HEK293 (cell line): ENCODE measurements at regions not wholly inside any gene's neighbourhood (a gene's known extent, or its start where the extent isn't known, plus 50 kb on each side); places are given as distances from the start of the nearest gene placed in this dataset.

Experiments used
- CTCF ChIA-PET: fragments of 350-600 bp; formaldehyde crosslinking; extraction: SDS; loops from one replicate; lab custom pipeline; 2021; ENCODE audit warnings: antibody characterized with exemption; lab: Yijun Ruan, JAX
- POLR2A ChIA-PET: fragments of 300-600 bp; formaldehyde crosslinking; extraction: SDS; loops from one replicate; lab custom pipeline; 2020; ENCODE audit warnings: antibody characterized with exemption, inconsistent platforms; lab: Yijun Ruan, JAX
- H3K27ac ChIP-seq: fragments of 200-500 bp; sonication (Bioruptor generic); 2 replicates; pipeline ENCODE4 v1.5.1; 2014; ENCODE audit warnings: low read depth, low read length, control low read depth, inconsistent platforms; ENCODE audit errors: extremely low read depth
- H3K36me3 ChIP-seq, 2 experiments: fragments of 200-500 bp in 1 of 2; sonication (Bioruptor generic) in 1 of 2; 1 replicate in 1 of 2; 2 replicates in 1 of 2; pipeline ENCODE4 v1.5.1; 2014 to 2017; ENCODE audit warnings: inconsistent platforms in 2 of 2, low read length in 2 of 2; ENCODE audit not compliant: control insufficient read depth in 2 of 2, insufficient read depth in 1 of 2
- H3K4me1 ChIP-seq: fragments of 200-500 bp; sonication (Bioruptor generic); 2 replicates; pipeline ENCODE4 v1.5.1; 2014; ENCODE audit warnings: mild to moderate bottlenecking, low read length, inconsistent platforms; ENCODE audit not compliant: control insufficient read depth, insufficient read depth
- H3K4me3 ChIP-seq: 2 replicates; pipeline ENCODE4 v1.5.1; 2011; ENCODE audit warnings: low read depth, mild to moderate bottlenecking, control low read depth, low read length, moderate library complexity
- H3K9me3 ChIP-seq: fragments of 200-500 bp; sonication (Bioruptor generic); 2 replicates; pipeline ENCODE4 v1.5.1; 2014; ENCODE audit warnings: low read depth, low read length, inconsistent platforms; ENCODE audit not compliant: control insufficient read depth, insufficient read depth
- TF ChIP-seq, protein P1 (sequence below): fragments of 450-650 bp; formaldehyde crosslinking; IDR thresholded peaks from 2 replicates; pipeline ENCODE4 v1.5.1; 2016; ENCODE audit warnings: missing biosample characterization, missing genetic modification characterization
- TF ChIP-seq, protein P2 (sequence below): fragments of 450-650 bp; formaldehyde crosslinking; IDR thresholded peaks from 2 replicates; pipeline ENCODE4 v1.5.1; 2016; ENCODE audit warnings: missing biosample characterization, missing genetic modification characterization

DNA sequence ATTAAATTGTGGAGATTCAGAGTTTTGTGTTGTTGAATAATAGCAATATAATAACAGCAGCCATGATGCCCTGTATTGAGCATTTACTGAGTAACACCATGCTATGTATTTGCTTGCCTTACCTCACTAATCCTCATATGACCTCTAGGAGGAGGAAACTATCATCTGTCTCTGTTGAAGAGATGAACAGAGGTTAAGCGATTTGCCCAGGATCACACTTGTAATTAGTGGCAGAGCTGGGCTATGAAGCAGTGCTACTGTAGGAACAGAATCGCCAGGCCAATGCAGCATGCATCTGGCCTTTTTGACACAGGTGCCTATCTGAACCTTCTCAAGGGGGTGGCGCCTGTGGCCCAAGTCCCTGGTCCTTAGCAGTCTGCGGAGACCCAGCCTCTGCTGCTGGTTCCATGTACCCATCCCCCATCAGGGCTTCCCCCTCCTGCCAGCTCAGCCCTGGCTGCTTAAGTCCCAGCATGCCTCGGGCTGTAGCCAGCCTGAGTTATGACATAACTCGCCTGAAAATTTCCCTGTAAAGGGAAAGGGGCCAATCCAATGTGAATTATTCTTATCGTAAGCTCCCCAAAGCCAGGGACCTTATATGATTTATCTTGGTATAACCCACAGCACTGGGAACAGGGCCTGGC is 50.4 kb upstream of the HS3ST2 start:
- TF ChIP-seq, protein P1, sequence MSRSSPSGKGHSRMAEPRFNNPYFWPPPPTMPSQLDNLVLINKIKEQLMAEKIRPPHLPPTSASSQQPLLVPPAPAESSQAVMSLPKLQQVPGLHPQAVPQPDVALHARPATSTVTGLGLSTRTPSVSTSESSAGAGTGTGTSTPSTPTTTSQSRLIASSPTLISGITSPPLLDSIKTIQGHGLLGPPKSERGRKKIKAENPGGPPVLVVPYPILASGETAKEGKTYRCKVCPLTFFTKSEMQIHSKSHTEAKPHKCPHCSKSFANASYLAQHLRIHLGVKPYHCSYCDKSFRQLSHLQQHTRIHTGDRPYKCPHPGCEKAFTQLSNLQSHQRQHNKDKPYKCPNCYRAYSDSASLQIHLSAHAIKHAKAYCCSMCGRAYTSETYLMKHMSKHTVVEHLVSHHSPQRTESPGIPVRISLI (tag by site-specific recombination) = no peak
- TF ChIP-seq, protein P2, sequence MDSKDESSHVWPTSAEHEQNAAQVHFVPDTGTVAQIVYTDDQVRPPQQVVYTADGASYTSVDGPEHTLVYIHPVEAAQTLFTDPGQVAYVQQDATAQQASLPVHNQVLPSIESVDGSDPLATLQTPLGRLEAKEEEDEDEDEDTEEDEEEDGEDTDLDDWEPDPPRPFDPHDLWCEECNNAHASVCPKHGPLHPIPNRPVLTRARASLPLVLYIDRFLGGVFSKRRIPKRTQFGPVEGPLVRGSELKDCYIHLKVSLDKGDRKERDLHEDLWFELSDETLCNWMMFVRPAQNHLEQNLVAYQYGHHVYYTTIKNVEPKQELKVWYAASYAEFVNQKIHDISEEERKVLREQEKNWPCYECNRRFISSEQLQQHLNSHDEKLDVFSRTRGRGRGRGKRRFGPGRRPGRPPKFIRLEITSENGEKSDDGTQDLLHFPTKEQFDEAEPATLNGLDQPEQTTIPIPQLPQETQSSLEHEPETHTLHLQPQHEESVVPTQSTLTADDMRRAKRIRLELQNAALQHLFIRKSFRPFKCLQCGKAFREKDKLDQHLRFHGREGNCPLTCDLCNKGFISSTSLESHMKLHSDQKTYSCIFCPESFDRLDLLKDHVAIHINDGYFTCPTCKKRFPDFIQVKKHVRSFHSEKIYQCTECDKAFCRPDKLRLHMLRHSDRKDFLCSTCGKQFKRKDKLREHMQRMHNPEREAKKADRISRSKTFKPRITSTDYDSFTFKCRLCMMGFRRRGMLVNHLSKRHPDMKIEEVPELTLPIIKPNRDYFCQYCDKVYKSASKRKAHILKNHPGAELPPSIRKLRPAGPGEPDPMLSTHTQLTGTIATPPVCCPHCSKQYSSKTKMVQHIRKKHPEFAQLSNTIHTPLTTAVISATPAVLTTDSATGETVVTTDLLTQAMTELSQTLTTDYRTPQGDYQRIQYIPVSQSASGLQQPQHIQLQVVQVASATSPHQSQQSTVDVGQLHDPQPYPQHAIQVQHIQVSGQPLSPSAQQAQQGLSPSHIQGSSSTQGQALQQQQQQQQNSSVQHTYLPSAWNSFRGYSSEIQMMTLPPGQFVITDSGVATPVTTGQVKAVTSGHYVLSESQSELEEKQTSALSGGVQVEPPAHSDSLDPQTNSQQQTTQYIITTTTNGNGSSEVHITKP (tag by site-specific recombination) = peak; percentile 45; the same call in 1 of the 2 replicates
- Histone ChIP-seq H3K27ac (no peak overlapping the region), H3K9me3 (no peaks in the 10 kb centered on the region), H3K4me1 (peaks cover 4% of the 10 kb centered on the region; the same call in 1 of the 2 replicates), H3K4me3 (no peak overlapping the region), H3K36me3 (no peaks in the 10 kb centered on the region)
- ChIA-PET POLR2A (no interaction called here), CTCF (interaction anchor here (0.7 kb wide), 2 partner anchors 65 to 1087 kb away, joined by 3 to 4 read pairs; no protein-coding TSS in a partner anchor)
